ENCODE measurements at regions not wholly inside any gene's neighbourhood (a gene's known extent, or its start where the extent isn't known, plus 50 kb on each side); places are given as distances from the start of the nearest gene placed in this dataset.

- no peak overlapping the region for H3K27ac ChIP-seq
- peaks cover 0 to 4% (median 0%) of the 10 kb centered on the region in 12 donors for H3K9me3 ChIP-seq
- H3K4me1 ChIP-seq, result no peaks in the 10 kb centered on the region
- no peak overlapping the region for H3K4me3 ChIP-seq
- no peak for TF ChIP-seq CTCF (IDR thresholded peaks at IDR 0.05)
- no peaks in the 10 kb centered on the region for H3K27me3 ChIP-seq
- intact Hi-C loops (cut with DNase I), result no loop called here
- no peak for DNase-seq
- H3K36me3 ChIP-seq, result no peaks in the 10 kb centered on the region
- WGBS, 4 donors, result 91 to 100% (median 93%) methylated on average over 1 of the region's 1 CpG
- ATAC-seq, result no peak
These were observed 464.0 kb downstream of the KCNJ3 start for GRCh38 chr2:155162494-155162893.

- Histone ChIP-seq H3K4me1 (no peaks in the 10 kb centered on the region), H3K27ac (no peak overlapping the region), H3K9me3 (peaks cover 0 to 4% (median 0%) of the 10 kb centered on the region in 12 donors), H3K27me3 (no peaks in the 10 kb centered on the region), H3K4me3 (no peak overlapping the region), H3K36me3 (no peaks in the 10 kb centered on the region)
- intact Hi-C loops (cut with DNase I), result no loop called here
- no peak for ATAC-seq
- TF ChIP-seq POLR2A (IDR thresholded peaks at IDR 0.05) (no peak), CTCF (IDR thresholded peaks at IDR 0.05) (no peak)
- DNase-seq, result no peak
These were observed 462.8 kb downstream of the KCNJ3 start for GRCh38 chr2:155161314-155161713.

- Histone ChIP-seq H3K9me3 (peaks cover 0 to 4% (median 0%) of the 10 kb centered on the region in 12 donors), H3K4me1 (no peaks in the 10 kb centered on the region), H3K4me3 (no peak overlapping the region), H3K27ac (no peak overlapping the region), H3K27me3 (no peaks in the 10 kb centered on the region), H3K36me3 (no peaks in the 10 kb centered on the region)
- 62 to 87% (median 69%) methylated on average over 2 of the region's 2 CpGs for WGBS, 4 donors
- no peak for ATAC-seq
- TF ChIP-seq CTCF (IDR thresholded peaks at IDR 0.05) (no peak), POLR2A (IDR thresholded peaks at IDR 0.05) (no peak)
- intact Hi-C loops (cut with DNase I), result no loop called here
- DNase-seq, result no peak
These were observed 459.2 kb downstream of the KCNJ3 start for GRCh38 chr2:155157711-155158110.

GRCh38 chr2:155157065-155157464, 458.6 kb downstream of the KCNJ3 start:
- TF ChIP-seq CTCF (IDR thresholded peaks at IDR 0.05) (no peak), POLR2A (IDR thresholded peaks at IDR 0.05) (no peak)
- H3K4me1 ChIP-seq, result no peaks in the 10 kb centered on the region
- WGBS, 4 donors, result 70 to 85% (median 78%) methylated on average over 3 of the region's 3 CpGs
- no peak overlapping the region for H3K27ac ChIP-seq
- H3K4me3 ChIP-seq, result no peak overlapping the region
- H3K36me3 ChIP-seq, result no peaks in the 10 kb centered on the region
- no peaks in the 10 kb centered on the region for H3K27me3 ChIP-seq
- intact Hi-C loops (cut with DNase I), result no loop called here
- DNase-seq, result no peak
- H3K9me3 ChIP-seq, result peaks cover 0 to 4% (median 0%) of the 10 kb centered on the region in 12 donors
- no peak for ATAC-seq

All from heart left ventricle (tissue), 16 donors.